HG02870 (cell line): ENCODE measurements at regions not wholly inside any gene's neighbourhood (a gene's known extent, or its start where the extent isn't known, plus 50 kb on each side); places are given as distances from the start of the nearest gene placed in this dataset.

ENCODE experiments used
- ATAC-seq: cut with Tn5 transposase; IDR thresholded peaks from one replicate; pipeline ENCODE4 v1.9.1; 2021; ENCODE audit warnings: mild to moderate bottlenecking, moderate library complexity; ENCODE audit not compliant: unreplicated experiment

DNA sequence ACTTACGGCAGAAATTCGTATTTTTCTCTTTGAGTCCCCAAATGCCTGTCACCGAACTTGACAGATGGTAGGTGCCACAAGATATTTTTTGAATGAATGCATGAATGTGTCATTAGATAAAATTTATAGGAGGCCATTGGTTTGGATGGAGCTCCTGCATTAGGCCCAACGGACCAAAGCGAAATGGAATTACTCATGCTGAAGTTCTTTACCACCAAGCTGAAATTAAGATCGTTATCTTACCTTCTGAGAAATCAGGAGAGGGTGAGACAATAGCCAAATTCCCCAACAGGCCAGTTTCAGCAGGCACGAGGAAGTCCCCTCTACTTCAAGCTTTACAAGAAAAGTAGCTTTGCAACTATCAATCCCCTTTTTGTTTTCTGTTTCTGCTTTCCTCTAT lies 452.5 kb upstream of the ARGLU1 start:
- no peak for ATAC-seq

DNA sequence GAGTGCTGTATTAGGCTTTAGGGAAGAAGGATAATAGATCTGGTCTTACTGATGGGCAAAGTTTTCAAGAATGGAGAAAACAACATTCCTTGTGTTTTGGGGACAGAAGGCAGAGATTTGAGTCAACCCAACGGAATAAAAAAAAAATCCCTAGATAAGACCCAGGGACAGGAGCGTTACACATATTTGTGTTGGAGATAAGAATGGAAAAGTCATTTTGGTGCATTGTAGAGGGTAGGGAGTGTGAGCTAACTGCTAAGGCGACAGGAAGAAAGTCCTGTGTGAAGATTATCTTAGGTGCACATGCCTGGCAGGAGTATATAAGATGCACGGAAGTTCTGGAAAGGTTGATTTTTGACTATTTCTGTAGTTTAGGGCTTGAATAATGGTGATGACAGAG lies 450.3 kb upstream of the ARGLU1 start:
- no peak for ATAC-seq

DNA sequence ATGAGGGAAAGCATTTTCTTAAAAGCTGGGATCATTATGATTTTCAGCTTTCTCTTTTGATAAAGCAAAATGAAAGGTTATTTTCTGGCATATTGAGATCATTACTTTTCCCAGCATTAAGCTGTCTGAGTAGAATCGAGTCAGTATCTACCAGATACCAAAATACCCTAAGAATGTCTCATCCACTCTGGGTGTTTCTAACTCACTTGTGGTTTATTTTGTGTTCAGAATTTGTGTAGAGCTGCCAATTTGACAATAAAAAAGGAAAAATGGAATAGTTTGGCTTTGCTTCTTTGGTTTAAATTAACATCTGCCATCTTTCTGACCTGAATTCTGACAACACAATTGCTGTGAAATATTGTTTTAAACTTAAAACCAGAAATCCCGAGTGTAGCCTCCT lies 438.7 kb upstream of the ARGLU1 start:
- ATAC-seq, result no peak

DNA sequence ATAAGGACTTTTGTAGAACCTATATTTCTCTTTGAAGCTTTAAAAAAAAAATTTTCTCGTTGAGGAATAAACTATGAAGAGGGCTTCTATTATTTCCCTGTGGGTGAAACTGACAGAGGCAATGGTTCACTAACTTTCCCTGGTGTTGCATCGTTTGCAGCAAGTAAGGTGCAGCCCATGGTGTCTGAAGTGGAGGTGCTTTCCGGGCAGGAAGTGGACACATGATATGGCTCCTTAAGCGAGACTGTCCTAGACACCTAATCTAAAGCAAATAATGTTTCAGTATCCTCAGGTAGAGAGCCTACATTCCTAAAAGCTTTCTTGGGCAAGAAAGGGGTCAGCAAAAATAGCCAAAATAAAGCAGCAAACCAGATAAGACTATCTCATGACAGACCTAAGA lies 437.6 kb upstream of the ARGLU1 start:
- no peak for ATAC-seq

DNA sequence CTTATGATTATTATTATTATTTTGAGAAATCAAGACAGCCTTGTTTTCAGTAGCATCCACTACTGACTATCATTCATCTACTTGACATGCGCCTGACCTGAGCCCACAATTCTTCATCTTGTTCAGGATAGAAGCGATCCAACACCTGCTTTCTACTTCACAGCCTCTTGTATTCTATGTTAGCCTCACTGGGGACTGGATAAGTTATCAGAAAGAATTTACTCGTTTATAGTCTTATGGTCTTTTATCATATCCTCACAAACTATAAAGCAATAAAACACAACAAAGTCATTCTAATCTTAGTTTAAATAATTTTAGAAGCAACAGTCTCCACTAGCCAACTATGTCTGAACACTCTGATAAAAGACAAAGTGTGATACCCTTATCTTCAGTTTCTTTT lies 436.0 kb upstream of the ARGLU1 start:
- ATAC-seq, result no peak

DNA sequence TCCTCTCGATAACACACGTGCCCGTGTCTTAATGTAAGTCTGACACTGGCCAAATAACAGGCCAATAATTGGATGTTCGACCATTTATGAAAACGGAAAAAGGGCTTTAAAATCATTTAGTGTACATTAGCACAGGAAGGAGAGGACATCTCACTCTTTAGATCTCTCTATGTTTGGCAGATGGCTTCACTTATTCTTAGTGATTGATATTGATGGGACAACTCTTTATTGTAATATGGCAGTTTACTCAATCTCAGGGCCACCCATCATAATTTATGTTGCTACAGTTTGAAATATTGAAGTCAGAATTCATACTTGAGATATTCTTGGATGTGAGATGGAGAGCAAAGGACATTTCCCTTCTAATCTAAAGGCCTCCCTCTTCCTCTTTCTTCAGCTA lies 430.7 kb upstream of the ARGLU1 start:
- no peak for ATAC-seq

DNA sequence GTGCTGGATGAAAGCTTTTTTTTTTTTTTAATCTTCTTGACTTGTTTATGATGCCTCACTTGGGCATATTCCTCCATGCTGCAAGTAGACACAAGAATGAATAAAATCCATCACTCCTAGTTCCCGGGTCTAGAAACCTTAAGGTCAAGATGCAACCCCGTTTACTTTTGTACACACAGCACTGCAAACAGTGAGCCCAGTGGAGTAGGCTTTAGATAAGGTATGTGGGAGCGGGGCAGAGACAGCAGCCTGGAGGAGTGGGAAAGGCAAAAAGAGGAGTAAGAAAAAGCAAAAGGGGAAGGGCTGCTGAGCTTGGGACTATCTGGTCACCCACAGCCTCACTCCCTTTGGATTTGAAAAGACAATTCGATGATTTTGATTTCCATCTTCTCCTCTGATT lies 429.8 kb upstream of the ARGLU1 start:
- no peak for ATAC-seq

DNA sequence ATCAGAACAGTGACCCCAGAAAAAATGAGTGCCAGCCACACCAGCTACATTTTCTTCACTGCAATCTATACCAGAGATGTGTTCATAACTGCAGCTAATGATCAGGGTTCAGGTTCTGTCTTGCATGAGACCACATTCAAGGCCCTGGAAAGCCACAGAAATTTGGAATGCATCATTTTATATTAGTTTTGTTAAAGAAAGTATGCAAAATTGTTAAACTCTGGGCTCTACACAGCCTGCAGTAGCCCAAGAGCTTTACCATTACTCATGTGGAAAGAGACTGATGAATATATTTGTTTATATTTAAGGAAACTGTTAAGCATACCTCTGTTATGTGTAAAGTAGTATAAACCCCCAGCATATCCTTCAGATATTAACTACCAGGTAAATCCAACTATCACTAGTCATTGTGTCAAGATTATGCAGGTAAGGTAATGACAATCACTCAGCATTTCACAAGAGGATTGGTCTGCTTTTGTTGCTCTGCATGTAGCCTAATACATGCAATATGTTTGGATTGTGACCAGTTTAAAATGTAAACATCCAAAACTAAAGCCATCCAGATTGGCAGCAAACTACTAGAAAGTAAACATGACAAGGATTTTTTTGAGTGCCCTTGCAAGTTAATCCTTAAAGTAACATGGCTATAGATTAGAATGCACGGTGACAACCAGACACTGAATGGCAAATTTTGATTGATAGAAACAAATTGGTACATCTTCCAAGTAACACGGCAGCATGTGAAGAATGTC lies 429.1 kb upstream of the ARGLU1 start:
- ATAC-seq, result no peak

DNA sequence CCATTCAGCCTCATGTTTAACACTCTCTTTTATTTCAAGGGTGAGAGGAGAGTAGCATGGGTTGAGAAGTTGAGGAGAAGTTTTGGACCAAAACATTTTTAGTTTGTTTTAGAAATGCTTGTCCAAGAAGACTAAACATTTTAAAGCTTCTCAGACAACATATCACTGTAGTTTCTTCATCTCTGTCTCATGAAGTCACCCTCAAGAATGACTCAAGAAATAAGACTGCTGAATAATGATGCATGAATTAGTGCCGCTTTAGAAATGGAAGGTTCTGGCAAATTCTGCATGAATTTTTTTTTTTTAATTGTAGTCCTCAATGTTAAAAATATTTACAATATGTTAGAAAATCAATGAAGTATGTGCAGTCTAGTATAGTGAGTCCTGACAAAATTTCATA lies 422.7 kb upstream of the ARGLU1 start:
- no peak for ATAC-seq

DNA sequence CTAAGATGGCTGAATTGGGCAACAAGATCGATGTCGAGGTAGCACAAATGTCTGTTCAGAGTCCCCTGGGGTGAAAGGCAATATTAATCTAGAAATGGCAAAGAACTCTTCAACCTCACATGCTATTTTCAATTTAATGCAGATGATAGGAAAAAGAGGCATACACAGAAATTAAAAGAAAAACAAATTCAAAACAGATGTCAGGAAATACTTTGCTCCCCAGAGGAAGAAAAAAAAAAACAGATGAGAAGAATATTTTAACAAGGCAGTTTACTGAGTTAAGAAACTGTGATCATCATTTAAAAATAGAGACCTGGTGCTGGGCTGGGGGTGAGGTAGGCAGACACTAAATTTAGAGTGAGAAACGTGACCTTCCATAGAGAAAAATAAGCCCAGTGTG lies 421.9 kb upstream of the ARGLU1 start:
- no peak for ATAC-seq

DNA sequence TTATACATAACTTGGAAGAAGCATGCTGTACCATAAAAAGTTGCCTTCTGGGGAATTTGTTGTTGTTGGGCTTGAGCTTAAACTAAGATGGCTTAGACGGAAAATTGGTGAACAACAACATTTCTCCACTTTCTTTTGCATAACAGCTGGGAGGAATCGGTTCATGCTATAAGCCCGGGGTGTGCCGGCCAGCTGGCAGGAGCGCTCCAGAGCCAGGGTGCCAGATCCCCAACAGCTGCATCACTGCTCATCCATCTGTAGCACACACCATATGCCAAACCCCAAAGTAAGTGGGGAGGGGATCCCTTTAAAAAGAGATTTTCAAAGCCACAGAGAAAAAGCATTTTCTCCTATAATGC lies 419.5 kb upstream of the ARGLU1 start:
- no peak for ATAC-seq

DNA sequence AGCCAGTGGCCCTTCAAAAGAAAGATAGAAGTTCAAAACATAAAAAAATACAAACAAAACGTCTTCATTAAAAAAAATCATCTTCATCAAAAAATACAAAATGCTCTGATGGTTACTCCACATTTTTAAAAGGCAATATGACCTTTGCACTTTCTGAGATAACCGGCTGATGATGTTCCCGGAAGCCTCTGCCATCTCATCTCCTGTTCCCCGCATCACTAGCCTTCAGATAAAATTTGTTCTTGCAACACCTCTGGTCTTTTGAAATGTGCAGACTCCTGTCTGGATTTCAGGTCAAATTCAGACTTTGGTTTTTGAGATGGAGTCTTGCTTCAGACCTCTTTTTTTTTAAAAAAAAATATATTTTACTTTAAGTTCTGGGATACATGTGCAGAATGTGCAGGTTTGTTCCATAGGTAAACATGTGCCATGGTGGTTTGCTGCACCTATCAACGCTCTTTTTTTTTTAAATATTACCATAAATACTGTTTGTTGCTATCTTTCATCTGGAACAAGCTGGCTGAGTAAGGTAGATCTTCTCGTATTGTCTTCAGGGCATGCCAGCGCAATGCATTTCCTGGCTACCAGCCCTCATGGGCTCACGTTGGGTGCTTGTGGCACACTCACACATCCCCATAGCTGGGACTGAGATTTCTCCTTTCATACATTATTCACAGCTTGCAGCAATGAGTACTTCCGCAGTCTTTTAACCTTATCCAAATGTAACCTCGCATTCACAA lies 418.9 kb upstream of the ARGLU1 start:
- ATAC-seq, result no peak

DNA sequence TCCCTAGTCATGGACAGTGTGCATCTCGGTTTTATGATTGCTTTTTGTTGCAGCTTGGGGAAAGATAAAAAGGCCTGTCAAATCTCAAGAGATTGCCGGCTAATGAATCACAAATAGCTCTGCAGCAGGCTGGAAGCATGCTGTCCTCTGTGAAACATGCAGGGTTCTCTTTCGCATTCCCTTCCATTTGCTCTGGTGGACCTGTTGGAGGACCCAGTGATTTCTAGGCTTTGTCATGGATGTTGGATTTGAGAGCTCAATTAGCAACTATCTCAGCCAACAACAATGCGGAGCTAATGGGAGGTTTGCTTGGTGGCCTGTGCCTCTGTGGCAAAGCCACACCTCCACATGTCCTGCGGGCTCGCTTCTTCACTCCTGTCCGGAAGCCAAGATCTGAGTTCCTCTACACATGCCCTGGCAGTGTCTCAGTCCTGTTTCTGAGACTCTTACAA lies 418.1 kb upstream of the ARGLU1 start:
- no peak for ATAC-seq

DNA sequence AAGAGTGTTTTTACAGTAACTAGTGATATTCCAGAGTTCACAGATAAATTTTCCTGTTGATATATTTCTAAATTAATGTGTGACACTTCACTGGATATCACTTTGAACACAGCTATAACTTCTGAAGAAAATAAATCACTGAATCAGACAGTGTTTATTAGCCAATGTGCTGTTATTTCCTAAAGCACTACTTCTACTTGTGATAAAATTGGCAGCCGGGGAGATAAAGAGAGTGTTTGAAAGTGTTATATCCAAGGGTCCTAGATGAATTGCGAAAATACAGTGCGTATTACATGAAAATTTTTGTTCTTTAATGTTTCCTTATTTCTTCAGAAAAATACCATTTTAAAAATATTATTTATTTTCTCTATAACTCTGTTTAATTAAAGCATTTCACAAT lies 417.5 kb upstream of the ARGLU1 start:
- no peak for ATAC-seq

DNA sequence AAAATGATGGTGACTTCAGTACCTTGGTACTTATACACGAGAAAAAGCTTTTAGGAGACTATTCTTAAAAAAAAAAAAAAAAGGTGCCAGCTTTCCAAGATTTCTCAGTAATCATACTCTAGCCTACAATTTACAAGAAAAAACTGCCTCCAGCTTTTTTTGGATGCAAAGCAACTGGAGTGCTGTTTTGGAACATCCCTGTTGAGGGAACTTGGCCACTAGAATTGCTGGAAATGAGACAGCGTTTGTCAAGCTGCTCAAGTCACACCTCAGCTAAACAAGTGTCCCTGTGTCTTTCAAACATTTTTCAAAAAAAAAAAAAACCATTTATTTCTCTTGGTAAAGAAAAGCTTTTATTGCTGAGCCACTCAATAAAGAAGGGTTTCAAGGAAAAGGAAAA lies 413.1 kb upstream of the ARGLU1 start:
- ATAC-seq, result no peak

DNA sequence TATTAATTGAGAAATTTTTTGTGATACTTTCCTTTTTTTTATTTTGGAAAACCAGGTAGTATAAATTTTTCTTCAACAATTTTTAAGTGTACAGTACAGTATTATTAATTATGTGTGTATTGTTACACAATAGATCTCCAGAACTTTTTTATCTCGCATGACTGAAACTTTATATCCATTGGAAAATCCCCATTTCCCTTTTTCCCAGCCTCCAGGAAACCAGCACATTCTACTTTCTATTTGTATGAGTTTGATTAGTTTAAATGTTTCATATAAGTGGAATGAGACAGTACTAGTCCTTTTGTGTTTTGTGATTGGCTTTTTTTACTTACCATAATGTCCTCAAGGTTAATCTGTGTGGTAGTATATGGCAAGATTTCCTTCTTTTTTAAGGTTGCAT lies 399.5 kb upstream of the ARGLU1 start:
- ATAC-seq, result no peak

DNA sequence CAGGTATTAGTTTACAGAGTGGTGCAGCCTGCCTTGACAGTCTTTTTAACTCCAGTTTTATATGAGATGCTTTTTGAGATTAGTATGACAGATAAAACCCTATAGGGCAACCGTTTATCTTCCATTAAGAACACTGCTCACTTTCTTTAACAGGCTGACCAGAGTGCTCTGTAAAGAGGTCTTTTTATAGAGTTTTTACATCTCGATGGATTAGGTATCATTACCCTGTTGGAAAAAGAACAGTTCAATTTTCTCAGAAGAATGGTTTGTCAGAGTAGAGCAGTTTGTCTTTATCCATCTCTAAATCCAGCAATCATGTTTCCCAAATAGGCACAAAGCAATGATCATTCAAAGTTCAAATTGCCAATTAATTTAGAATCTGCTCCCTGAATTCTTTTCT lies 395.2 kb upstream of the ARGLU1 start:
- ATAC-seq, result no peak

DNA sequence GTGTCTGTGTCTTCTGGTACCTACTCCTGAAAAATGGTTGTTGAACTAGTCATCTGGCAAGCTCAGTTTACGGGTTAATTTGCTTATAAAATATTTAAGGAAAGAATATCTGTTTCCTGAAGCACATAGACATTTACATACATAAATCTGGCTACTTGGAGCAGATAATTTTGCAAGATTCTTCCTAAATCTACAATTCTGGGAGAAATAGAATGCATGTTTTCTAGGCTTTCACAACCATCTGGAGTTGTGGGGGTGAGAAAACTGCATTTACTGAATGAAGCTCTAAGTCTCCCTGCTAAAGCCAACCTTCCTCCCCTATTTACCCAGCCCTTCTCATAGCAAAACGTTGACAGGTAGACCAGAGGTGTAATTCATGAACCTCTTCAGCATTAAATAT lies 393.7 kb upstream of the ARGLU1 start:
- ATAC-seq, result no peak

DNA sequence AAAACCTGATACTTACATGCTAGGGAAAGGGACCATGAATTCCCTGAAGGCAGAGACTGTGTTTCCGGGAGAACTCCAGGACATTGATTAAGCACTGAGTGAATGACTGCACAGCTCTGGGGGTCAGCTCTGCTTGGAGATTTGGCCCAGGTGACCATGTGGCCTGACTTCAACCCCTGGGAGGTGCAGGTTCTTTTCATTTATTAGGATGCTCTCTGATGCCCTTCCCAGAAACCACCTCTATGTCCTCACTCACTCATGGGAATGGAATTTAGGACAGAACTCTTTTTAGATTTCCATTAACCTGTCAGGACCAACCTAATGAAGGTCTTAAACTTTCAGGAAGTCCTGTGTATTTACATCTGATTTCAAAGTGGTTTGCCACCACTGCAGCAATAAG lies 393.3 kb upstream of the ARGLU1 start:
- ATAC-seq, result no peak

DNA sequence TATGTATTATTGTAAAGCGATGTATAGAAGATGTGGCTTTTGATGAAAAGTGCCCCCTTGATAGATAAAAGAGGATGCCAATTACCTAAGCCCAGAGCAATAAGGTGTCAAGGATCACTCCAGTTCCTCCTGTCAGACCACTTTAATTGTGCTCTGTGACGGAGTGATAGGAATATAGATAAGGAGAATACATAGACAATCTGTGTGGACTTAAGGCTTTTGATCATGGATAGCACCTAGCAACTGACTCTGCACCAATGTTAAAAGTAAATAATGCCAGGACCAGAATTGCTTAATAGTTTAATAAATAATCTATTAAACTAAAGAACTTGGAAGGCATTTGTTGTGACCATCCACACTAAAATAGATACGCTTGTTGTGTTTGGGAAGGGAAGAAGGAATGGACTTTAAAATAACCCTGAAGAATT lies 390.7 kb upstream of the ARGLU1 start:
- ATAC-seq, result no peak

DNA sequence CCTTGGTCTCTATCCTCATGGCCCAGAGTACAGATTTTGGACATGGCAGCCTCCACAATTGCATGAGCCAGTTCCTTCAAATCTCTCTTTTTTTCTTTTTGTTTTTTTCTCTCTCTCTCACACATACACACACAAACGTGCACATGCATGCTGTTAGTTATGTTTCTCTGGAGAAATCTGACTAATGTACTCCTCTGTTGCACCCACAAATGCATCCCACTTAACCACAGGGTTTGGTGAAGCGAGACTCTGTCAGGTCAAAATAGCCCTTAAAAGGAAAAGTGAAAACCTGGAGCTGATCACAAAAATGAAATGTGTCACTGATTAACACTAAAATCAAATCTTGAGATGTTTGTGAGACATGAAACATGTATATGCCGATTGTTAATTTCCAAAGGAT lies 374.6 kb upstream of the ARGLU1 start:
- ATAC-seq, result no peak

DNA sequence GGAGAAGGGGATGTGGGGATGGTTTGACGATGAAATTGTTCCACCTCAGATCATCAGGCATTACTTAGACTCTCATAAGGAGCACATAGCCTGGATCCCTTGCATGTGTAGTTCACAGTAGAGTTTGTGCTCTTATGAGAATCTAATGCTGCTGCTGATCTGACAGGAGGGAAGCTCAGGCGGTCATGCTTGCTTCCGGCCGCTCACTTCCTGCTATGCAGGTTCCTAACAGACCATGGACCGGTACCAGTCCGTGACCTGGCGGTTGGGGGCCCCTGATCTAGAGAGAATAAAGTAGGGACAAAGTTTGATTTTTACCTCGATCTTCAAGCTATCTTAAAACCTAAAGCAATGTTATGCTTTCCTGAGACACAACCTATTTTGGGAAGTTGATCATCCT lies 373.8 kb upstream of the ARGLU1 start:
- ATAC-seq, result no peak

DNA sequence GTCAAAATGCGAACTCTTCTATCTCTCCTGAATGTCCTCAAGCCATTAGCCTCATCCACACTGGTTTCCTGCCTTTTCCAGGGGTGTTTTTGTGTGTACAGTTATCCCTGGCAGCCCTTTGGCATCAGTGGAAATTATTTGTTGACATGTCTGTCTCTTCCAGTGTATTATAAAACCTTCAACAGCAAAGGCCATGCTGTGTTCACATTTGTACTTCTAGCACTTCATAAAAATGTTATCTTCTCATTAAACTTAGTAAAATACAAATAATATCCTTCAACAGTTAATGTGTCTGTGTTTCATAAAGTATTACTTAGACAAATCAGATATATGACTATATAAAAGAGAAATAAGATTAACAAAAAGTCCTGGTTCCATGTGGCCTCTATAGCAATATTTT lies 359.5 kb upstream of the ARGLU1 start:
- no peak for ATAC-seq
